SK-N-SH (cell line): ENCODE measurements at regions not wholly inside any gene's neighbourhood (a gene's known extent, or its start where the extent isn't known, plus 50 kb on each side); places are given as distances from the start of the nearest gene placed in this dataset.

Experiments
- CTCF ChIA-PET: fragments of 300-600, 350-600 bp; formaldehyde crosslinking; extraction: SDS; loops from one replicate; lab custom pipeline; 2021; lab: Yijun Ruan, JAX
- POLR2A ChIA-PET: fragments of 350-600 bp; sonication (Branson Sonifier 250); formaldehyde crosslinking; extraction: SDS; loops from one replicate; lab custom pipeline; 2020; ENCODE audit warnings: antibody characterized with exemption, inconsistent platforms; lab: Yijun Ruan, JAX
- DNase-seq: peaks from one replicate; pipeline ENCODE4 v3.0.0; 2012
- H2AFZ ChIP-seq: fragments of 200-600 bp; sonication (generic); 2 replicates; pipeline ENCODE4 v1.8.1; 2016; ENCODE audit warnings: antibody characterized with exemption, mild to moderate bottlenecking, low read depth
- H3F3A ChIP-seq: fragments of 200-600 bp; sonication (generic); replicated peaks from 2 replicates; pipeline ENCODE3; 2016; ENCODE audit warnings: antibody characterized with exemption, mild to moderate bottlenecking; ENCODE audit not compliant: insufficient read depth
- H3K27ac ChIP-seq, 2 experiments: fragments of 200-500 bp in 1 of 2; fragments of 200-600 bp in 1 of 2; sonication (Bioruptor generic) in 1 of 2; sonication (generic), shearing (Covaris generic) in 1 of 2; 2 replicates each; pipeline versions ENCODE4 v1.5.1 to v1.6.1; 2014 to 2016; ENCODE audit warnings: low read depth in 2 of 2, inconsistent platforms in 1 of 2, low read length in 1 of 2, mild to moderate bottlenecking in 1 of 2, mixed read lengths in 1 of 2
- H3K27me3 ChIP-seq: fragments of 200-600 bp; sonication (generic), shearing (Covaris generic); 2 replicates; pipeline ENCODE4 v1.6.1; 2016; ENCODE audit warnings: mixed run types; ENCODE audit not compliant: insufficient read depth
- H3K36me3 ChIP-seq, 2 experiments: fragments of 200-500 bp in 1 of 2; fragments of 200-600 bp in 1 of 2; sonication (Bioruptor generic) in 1 of 2; sonication (generic) in 1 of 2; replicated peaks in 1 of 2; 2 replicates each; pipeline versions ENCODE3 to v1.5.1; 2014 to 2016; ENCODE audit warnings: low read length in 1 of 2, mild to moderate bottlenecking in 1 of 2; ENCODE audit not compliant: insufficient read depth in 2 of 2, control insufficient read depth in 1 of 2
- H3K4me1 ChIP-seq, 2 experiments: fragments of 200-500 bp in 1 of 2; fragments of 200-600 bp in 1 of 2; sonication (Bioruptor generic) in 1 of 2; sonication (generic), shearing (Covaris generic) in 1 of 2; 2 replicates each; pipeline versions ENCODE4 v1.5.1 to v1.6.1; 2014 to 2016; ENCODE audit warnings: low read depth in 1 of 2, low read length in 1 of 2, mixed run types in 1 of 2; ENCODE audit not compliant: insufficient read depth in 2 of 2, control insufficient read depth in 1 of 2
- H3K4me2 ChIP-seq: fragments of 200-600 bp; sonication (generic), shearing (Covaris generic); 2 replicates; pipeline ENCODE4 v1.6.1; 2017; ENCODE audit warnings: mixed run types
- H3K4me3 ChIP-seq, 2 experiments: fragments of 200-500 bp in 1 of 2; fragments of 200-600 bp in 1 of 2; sonication (Bioruptor generic) in 1 of 2; sonication (generic), shearing (Covaris generic) in 1 of 2; 2 replicates each; pipeline versions ENCODE4 v1.5.1 to v1.8.1; 2014 to 2016; ENCODE audit warnings: low read depth in 2 of 2, inconsistent platforms in 1 of 2, low read length in 1 of 2, mild to moderate bottlenecking in 1 of 2, mixed read lengths in 1 of 2, moderate library complexity in 1 of 2
- H3K79me2 ChIP-seq: fragments of 200-600 bp; sonication (generic); 2 replicates; pipeline ENCODE4 v1.8.1; 2017; ENCODE audit warnings: mild to moderate bottlenecking; ENCODE audit not compliant: insufficient read depth
- H3K9ac ChIP-seq: fragments of 200-600 bp; sonication (generic); 2 replicates; pipeline ENCODE4 v1.6.1; 2017; ENCODE audit warnings: mixed run types
- H3K9me2 ChIP-seq: fragments of 200-600 bp; sonication (generic); 2 replicates; pipeline ENCODE4 v1.6.1; 2017; ENCODE audit warnings: mixed run types
- H3K9me3 ChIP-seq: fragments of 200-600 bp; sonication (generic); 2 replicates; pipeline ENCODE4 v1.6.1; 2017; ENCODE audit warnings: mixed run types, mild to moderate bottlenecking, moderate library complexity
- H4K20me1 ChIP-seq: fragments of 200-600 bp; sonication (generic); 2 replicates; pipeline ENCODE4 v1.6.1; 2017; ENCODE audit warnings: mild to moderate bottlenecking, mixed run types; ENCODE audit not compliant: insufficient read depth
- CHD2 ChIP-seq: fragments of 150-350 bp; IDR thresholded peaks from 2 replicates; pipeline ENCODE4 v1.6.1; 2018; ENCODE audit warnings: low read length; ENCODE audit not compliant: partially characterized antibody
- ELF1 ChIP-seq: IDR thresholded peaks from 2 replicates; pipeline ENCODE4 v1.4.0; 2012
- EP300 ChIP-seq, 2 experiments: IDR thresholded peaks; 2 replicates each; pipeline versions ENCODE4 v1.4.0 to v1.6.1; 2012; ENCODE audit warnings: borderline replicate concordance in 1 of 2, low read depth in 1 of 2, low read length in 1 of 2
- EZH2phosphoT487 ChIP-seq: fragments of 200-600 bp; sonication (generic); IDR thresholded peaks from 2 replicates; pipeline ENCODE4 v1.6.1; 2017; ENCODE audit warnings: low read depth, mixed run types, mild to moderate bottlenecking, antibody characterized with exemption, moderate library complexity, borderline replicate concordance
- FOSL2 ChIP-seq: IDR thresholded peaks from 2 replicates; pipeline ENCODE4 v1.4.0; 2012; ENCODE audit warnings: low read depth, mild to moderate bottlenecking, moderate library complexity, borderline replicate concordance
- GABPA ChIP-seq: IDR thresholded peaks from 2 replicates; pipeline ENCODE4 v1.4.0; 2012; ENCODE audit warnings: low read depth, mild to moderate bottlenecking
- IRF3 ChIP-seq: fragments of 150-350 bp; IDR thresholded peaks from 2 replicates; pipeline ENCODE4 v1.6.1; 2016; ENCODE audit warnings: mild to moderate bottlenecking, low read depth, low read length
- JUND ChIP-seq: IDR thresholded peaks from 2 replicates; pipeline ENCODE4 v1.4.0; 2012
- MXI1 ChIP-seq: IDR thresholded peaks from 2 replicates; pipeline ENCODE4 v1.6.1; 2012; ENCODE audit warnings: mild to moderate bottlenecking, low read depth, low read length, improper control_type of control experiment
- NRF1 ChIP-seq: IDR thresholded peaks from 2 replicates; pipeline ENCODE4 v1.6.1; 2012; ENCODE audit warnings: low read depth, mild to moderate bottlenecking, low read length
- POLR2AphosphoS5 ChIP-seq: IDR thresholded peaks from 2 replicates; pipeline ENCODE4 v1.6.1; 2012; ENCODE audit warnings: low read depth, low read length
- RCOR1 ChIP-seq: fragments of 150-350 bp; IDR thresholded peaks from 2 replicates; pipeline ENCODE4 v1.6.1; 2017; ENCODE audit warnings: antibody characterized with exemption, low read length
- RFX5 ChIP-seq: IDR thresholded peaks from 2 replicates; pipeline ENCODE4 v1.6.1; 2012; ENCODE audit warnings: mild to moderate bottlenecking, improper control_type of control experiment, low read length
- RXRA ChIP-seq: IDR thresholded peaks from 2 replicates; pipeline ENCODE4 v1.4.0; 2012; ENCODE audit warnings: low read depth, mild to moderate bottlenecking, borderline replicate concordance
- SIN3A ChIP-seq: IDR thresholded peaks from 2 replicates; pipeline ENCODE4 v1.6.1; 2012; ENCODE audit warnings: low read depth, mild to moderate bottlenecking, low read length, moderate library complexity, borderline replicate concordance
- SMC3 ChIP-seq: IDR thresholded peaks from 2 replicates; pipeline ENCODE4 v1.6.1; 2012; ENCODE audit warnings: low read depth, low read length, improper control_type of control experiment
- USF1 ChIP-seq: IDR thresholded peaks from 2 replicates; pipeline ENCODE4 v1.4.0; 2012; ENCODE audit warnings: low read depth, borderline replicate concordance
- USF2 ChIP-seq: fragments of 150-350 bp; IDR thresholded peaks from 2 replicates; pipeline ENCODE4 v1.6.1; 2017; ENCODE audit warnings: antibody characterized with exemption, low read length, low read depth, borderline replicate concordance
- ZBTB33 ChIP-seq: IDR thresholded peaks from 2 replicates; pipeline ENCODE4 v1.4.0; 2012; ENCODE audit warnings: low read depth, borderline replicate concordance
- WGBS: methylation state at CpG from one replicate; pipeline ENCODE4 v1.1.6; 2017; ENCODE audit warnings: low lambda C conversion rate; 5-methylcytosine and 5-hydroxymethylcytosine counted together

- WGBS, result 61% methylated on average over 2 of the region's 2 CpGs
- no peak overlapping the region for H3K4me2 ChIP-seq
- H2AFZ ChIP-seq, result no peak overlapping the region
- no peak overlapping the region for H3K4me3 ChIP-seq
- no peaks in the 10 kb centered on the region for H4K20me1 ChIP-seq
- no peak for TF ChIP-seq GABPA
- TF ChIP-seq USF1, result no peak
- no peak for TF ChIP-seq POLR2AphosphoS5
- no peak for TF ChIP-seq NRF1
- no peak for TF ChIP-seq JUND
- no peak for TF ChIP-seq ELF1
- no peak for TF ChIP-seq MXI1
- no peak for TF ChIP-seq EZH2phosphoT487
- TF ChIP-seq SIN3A, result no peak
- no peak for TF ChIP-seq RXRA
- no peak for TF ChIP-seq USF2
- TF ChIP-seq ZBTB33, result no peak
- no peak for TF ChIP-seq SMC3
- TF ChIP-seq RCOR1, result no peak
- no peak for TF ChIP-seq CHD2
- no peak for TF ChIP-seq EP300 (IDR thresholded peaks at IDR 0.05; ENCODE audit: borderline replicate concordance in 1 of 2, low read depth in 1 of 2, low read length in 1 of 2)
- TF ChIP-seq FOSL2, result no peak
- TF ChIP-seq IRF3, result no peak
- TF ChIP-seq RFX5, result no peak
- TF ChIP-seq, all 33 proteins: peak for 0
- Histone ChIP-seq H3K79me2 (no peaks in the 10 kb centered on the region), H3K9ac (no peak overlapping the region), H3K9me3 (no peaks in the 10 kb centered on the region), H3K36me3 (no peaks in the 10 kb centered on the region), H3K4me1 (peaks cover 0 to 3% of the 10 kb centered on the region in 2 experiments; a peak in 1 of 4 replicates), H3K9me2 (no peaks in the 10 kb centered on the region), H3K27ac (no peak overlapping the region), H3F3A (no peaks in the 10 kb centered on the region), H3K27me3 (no peaks in the 10 kb centered on the region)
- DNase-seq, result no peak
- POLR2A ChIA-PET, result no interaction called here
- CTCF ChIA-PET, result no interaction called here
Observed at GRCh38 chr18:6565815-6566081, 151.0 kb upstream of the L3MBTL4 start.
